T-helper 17 cell (primary cell): ENCODE measurements at regions not wholly inside any gene's neighbourhood (a gene's known extent, or its start where the extent isn't known, plus 50 kb on each side); places are given as distances from the start of the nearest gene placed in this dataset.

Experiments used
- ATAC-seq: fragments of 150-1000 bp; cut with Tn5 transposase; 2 replicates; pipeline ENCODE4 v1.10.0; 2021; ENCODE audit warnings: mild to moderate bottlenecking, moderate library complexity
- DNase-seq, 3 donors: peaks; one replicate each; pipeline versions ENCODE4 v3.0.0 to v3.0.0-alpha.2; 2020 to 2021
- H3K9me3 ChIP-seq: one replicate; pipeline ENCODE4 v1.7.0; 2013; ENCODE audit warnings: low read length, mild to moderate bottlenecking; ENCODE audit not compliant: control insufficient read depth, poor library complexity, severe bottlenecking
- H3K27ac Mint-ChIP-seq: one replicate; pipeline ENCODE4 v1.8.0; 2022; ENCODE audit warnings: mild to moderate bottlenecking, moderate library complexity, mixed read lengths
- H3K27me3 Mint-ChIP-seq: one replicate; pipeline ENCODE4 v1.8.0; 2022; ENCODE audit warnings: mixed read lengths
- H3K36me3 Mint-ChIP-seq: one replicate; pipeline ENCODE4 v1.8.0; 2022; ENCODE audit warnings: low read depth, mixed read lengths
- H3K4me1 Mint-ChIP-seq: one replicate; pipeline ENCODE4 v1.8.0; 2022; ENCODE audit warnings: mild to moderate bottlenecking, mixed read lengths
- H3K4me3 Mint-ChIP-seq: one replicate; pipeline ENCODE4 v1.8.0; 2022; ENCODE audit warnings: mild to moderate bottlenecking, moderate library complexity, mixed read lengths

- no peak overlapping the region for H3K4me3 Mint-ChIP-seq
- H3K4me1 Mint-ChIP-seq: no peaks in the 10 kb centered on the region
- H3K9me3 ChIP-seq: peaks cover 2% of the 10 kb centered on the region
- no peaks in the 10 kb centered on the region for H3K27me3 Mint-ChIP-seq
- DNase-seq: no peak
- no peaks in the 10 kb centered on the region for H3K36me3 Mint-ChIP-seq
- ATAC-seq: no peak
- H3K27ac Mint-ChIP-seq: no peak overlapping the region
These were observed 89.7 kb downstream of the DIRAS3 start for GRCh38 chr1:67960766-67961165.

- ATAC-seq: no peak
- H3K9me3 ChIP-seq: peaks cover 2% of the 10 kb centered on the region
- no peak for DNase-seq
- Mint-ChIP-seq H3K27me3 (no peaks in the 10 kb centered on the region), H3K4me1 (no peaks in the 10 kb centered on the region), H3K27ac (no peak overlapping the region), H3K36me3 (no peaks in the 10 kb centered on the region), H3K4me3 (no peak overlapping the region)
These were observed 92.0 kb downstream of the DIRAS3 start for GRCh38 chr1:67958472-67958871.

GRCh38 chr1:67957066-67957465 is 93.4 kb downstream of the DIRAS3 start:
- Mint-ChIP-seq H3K27ac (no peak overlapping the region), H3K4me3 (no peak overlapping the region), H3K4me1 (no peaks in the 10 kb centered on the region), H3K27me3 (no peaks in the 10 kb centered on the region), H3K36me3 (no peaks in the 10 kb centered on the region)
- no peak for ATAC-seq
- H3K9me3 ChIP-seq: no peaks in the 10 kb centered on the region
- no peak for DNase-seq

GRCh38 chr1:67956116-67956515 is 94.3 kb downstream of the DIRAS3 start:
- ATAC-seq (no peak), DNase-seq (no peak)
- no peak overlapping the region for H3K4me3 Mint-ChIP-seq
- no peaks in the 10 kb centered on the region for H3K36me3 Mint-ChIP-seq
- no peak overlapping the region for H3K27ac Mint-ChIP-seq
- no peaks in the 10 kb centered on the region for H3K4me1 Mint-ChIP-seq
- H3K9me3 ChIP-seq: no peaks in the 10 kb centered on the region
- H3K27me3 Mint-ChIP-seq: no peaks in the 10 kb centered on the region

- no peaks in the 10 kb centered on the region for H3K4me1 Mint-ChIP-seq
- DNase-seq: no peak
- no peaks in the 10 kb centered on the region for H3K27me3 Mint-ChIP-seq
- no peaks in the 10 kb centered on the region for H3K9me3 ChIP-seq
- H3K36me3 Mint-ChIP-seq: no peaks in the 10 kb centered on the region
- H3K27ac Mint-ChIP-seq: no peak overlapping the region
- H3K4me3 Mint-ChIP-seq: no peak overlapping the region
- ATAC-seq: no peak
These were observed 94.8 kb downstream of the DIRAS3 start for GRCh38 chr1:67955591-67955990.

- Mint-ChIP-seq H3K4me1 (no peaks in the 10 kb centered on the region), H3K27ac (no peak overlapping the region), H3K27me3 (no peaks in the 10 kb centered on the region), H3K4me3 (no peak overlapping the region), H3K36me3 (no peaks in the 10 kb centered on the region)
- no peak for DNase-seq
- ATAC-seq: no peak
- no peaks in the 10 kb centered on the region for H3K9me3 ChIP-seq
These were observed 97.1 kb downstream of the DIRAS3 start for GRCh38 chr1:67953301-67953700.

GRCh38 chr1:67952071-67952470 is 98.4 kb downstream of the DIRAS3 start:
- ATAC-seq: no peak
- Mint-ChIP-seq H3K4me3 (no peak overlapping the region), H3K27me3 (no peaks in the 10 kb centered on the region), H3K27ac (no peak overlapping the region), H3K36me3 (no peaks in the 10 kb centered on the region), H3K4me1 (no peaks in the 10 kb centered on the region)
- H3K9me3 ChIP-seq: no peaks in the 10 kb centered on the region
- no peak for DNase-seq

- DNase-seq (no peak), ATAC-seq (no peak)
- no peak overlapping the region for H3K4me3 Mint-ChIP-seq
- no peaks in the 10 kb centered on the region for H3K36me3 Mint-ChIP-seq
- H3K27me3 Mint-ChIP-seq: no peaks in the 10 kb centered on the region
- H3K4me1 Mint-ChIP-seq: no peaks in the 10 kb centered on the region
- no peaks in the 10 kb centered on the region for H3K9me3 ChIP-seq
- no peak overlapping the region for H3K27ac Mint-ChIP-seq
These were observed 99.4 kb downstream of the DIRAS3 start for GRCh38 chr1:67951014-67951413.

- Mint-ChIP-seq H3K4me1 (no peaks in the 10 kb centered on the region), H3K27me3 (no peaks in the 10 kb centered on the region), H3K27ac (no peak overlapping the region), H3K36me3 (no peaks in the 10 kb centered on the region), H3K4me3 (no peak overlapping the region)
- ATAC-seq (no peak), DNase-seq (no peak)
- no peaks in the 10 kb centered on the region for H3K9me3 ChIP-seq
These were observed 102.0 kb downstream of the DIRAS3 start for GRCh38 chr1:67948151-67949080.

GRCh38 chr1:67947114-67947513 is 103.3 kb downstream of the DIRAS3 start:
- ATAC-seq (no peak), DNase-seq (no peak)
- H3K27me3 Mint-ChIP-seq: peaks cover 7% of the 10 kb centered on the region
- no peak overlapping the region for H3K27ac Mint-ChIP-seq
- H3K9me3 ChIP-seq: no peaks in the 10 kb centered on the region
- peaks cover 4% of the 10 kb centered on the region for H3K36me3 Mint-ChIP-seq
- no peak overlapping the region for H3K4me3 Mint-ChIP-seq
- H3K4me1 Mint-ChIP-seq: no peaks in the 10 kb centered on the region

GRCh38 chr1:67945733-67946374 is 104.6 kb downstream of the DIRAS3 start:
- no peak overlapping the region for H3K27ac Mint-ChIP-seq

GRCh38 chr1:67942274-67942673 is 108.2 kb downstream of the DIRAS3 start:
- no peak for DNase-seq
- H3K9me3 ChIP-seq: no peaks in the 10 kb centered on the region
- Mint-ChIP-seq H3K27ac (no peak overlapping the region), H3K4me1 (no peaks in the 10 kb centered on the region), H3K27me3 (peaks cover 25% of the 10 kb centered on the region), H3K4me3 (no peak overlapping the region), H3K36me3 (peaks cover 4% of the 10 kb centered on the region)
- ATAC-seq: no peak

More at GRCh38 chr1:67945733-67946374, 104.6 kb downstream of the DIRAS3 start:
- DNase-seq (no peak), ATAC-seq (no peak)
- H3K4me1 Mint-ChIP-seq: no peaks in the 10 kb centered on the region
- no peak overlapping the region for H3K4me3 Mint-ChIP-seq
- peaks cover 11% of the 10 kb centered on the region for H3K27me3 Mint-ChIP-seq
- H3K9me3 ChIP-seq: no peaks in the 10 kb centered on the region
- peaks cover 4% of the 10 kb centered on the region for H3K36me3 Mint-ChIP-seq

GRCh38 chr1:67941746-67942145 is 108.5 kb upstream of the GNG12 start:
- H3K27me3 Mint-ChIP-seq: peaks cover 27% of the 10 kb centered on the region
- no peak for DNase-seq
- no peaks in the 10 kb centered on the region for H3K4me1 Mint-ChIP-seq
- H3K9me3 ChIP-seq: no peaks in the 10 kb centered on the region
- no peak for ATAC-seq
- H3K27ac Mint-ChIP-seq: no peak overlapping the region
- H3K4me3 Mint-ChIP-seq: no peak overlapping the region
- H3K36me3 Mint-ChIP-seq: peaks cover 4% of the 10 kb centered on the region

GRCh38 chr1:67941155-67941554 is 107.9 kb upstream of the GNG12 start:
- H3K27me3 Mint-ChIP-seq: peaks cover 28% of the 10 kb centered on the region
- H3K4me3 Mint-ChIP-seq: no peak overlapping the region
- no peak for ATAC-seq
- no peaks in the 10 kb centered on the region for H3K9me3 ChIP-seq
- H3K4me1 Mint-ChIP-seq: no peaks in the 10 kb centered on the region
- H3K36me3 Mint-ChIP-seq: peaks cover 4% of the 10 kb centered on the region
- no peak overlapping the region for H3K27ac Mint-ChIP-seq
- no peak for DNase-seq
